ENCODE measurements at regions not wholly inside any gene's neighbourhood (a gene's known extent, or its start where the extent isn't known, plus 50 kb on each side); places are given as distances from the start of the nearest gene placed in this dataset.
A peak's percentile ranks its signal among the peaks of the same experiment; 100 is the strongest.

DNA sequence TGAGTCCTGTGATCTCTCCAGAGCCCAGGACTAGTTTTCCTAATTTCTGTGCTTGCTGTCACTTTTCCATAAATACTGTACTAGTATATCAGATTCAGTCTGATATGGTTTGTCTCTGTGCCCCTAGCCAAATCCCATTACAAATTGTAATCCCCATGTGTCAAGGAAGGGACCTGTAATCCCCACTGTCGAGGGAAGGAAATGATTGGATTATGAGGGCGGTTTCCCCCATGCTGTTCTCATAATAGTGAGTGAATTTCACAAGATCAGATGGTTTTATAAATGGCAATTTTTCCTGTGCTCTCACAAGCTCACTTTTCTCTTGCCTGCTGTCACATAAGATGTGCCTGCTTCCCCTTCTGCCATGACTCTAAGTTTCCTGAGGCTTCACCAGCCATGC, 54.8 kb upstream of the IFRD1 start:
- peaks cover 12% of the 10 kb centered on the region for H3K27me3 Mint-ChIP-seq
- H3K27ac Mint-ChIP-seq: no peak overlapping the region
- H3K4me3 Mint-ChIP-seq: peak overlapping the region in 1 of 4 donors; percentile 53
- H3K4me1 Mint-ChIP-seq: peaks cover 1 to 6% (median 3%) of the 10 kb centered on the region in 3 donors
- H3K36me3 Mint-ChIP-seq: peaks cover 1% of the 10 kb centered on the region
- no peaks in the 10 kb centered on the region for H3K9me3 Mint-ChIP-seq

DNA sequence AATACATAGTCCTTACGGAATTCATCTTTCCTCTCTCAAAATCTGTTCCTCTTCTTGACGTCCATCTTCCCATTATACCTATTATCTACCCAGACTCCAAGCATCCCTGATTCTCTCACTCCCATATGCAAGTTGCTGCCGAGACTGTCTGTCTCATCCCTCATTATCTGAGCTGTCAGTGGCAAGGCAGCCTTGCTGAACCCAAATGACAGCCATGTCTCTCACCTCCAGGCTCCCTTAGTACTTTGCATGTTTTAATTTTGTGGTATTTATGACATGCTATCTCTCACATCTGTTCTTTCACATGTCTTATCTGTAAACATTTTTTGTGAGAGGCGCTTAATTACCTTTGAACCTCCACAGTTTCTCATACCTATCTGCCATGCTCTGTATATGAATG, 54.4 kb upstream of the IFRD1 start:
- peaks cover 14% of the 10 kb centered on the region for H3K27me3 Mint-ChIP-seq
- peak overlapping the region in 1 of 4 donors; percentile 53 for H3K4me3 Mint-ChIP-seq
- H3K4me1 Mint-ChIP-seq: peaks cover 1 to 6% (median 3%) of the 10 kb centered on the region in 3 donors
- peaks cover 1% of the 10 kb centered on the region for H3K36me3 Mint-ChIP-seq
- H3K27ac Mint-ChIP-seq: no peak overlapping the region
- H3K9me3 Mint-ChIP-seq: no peaks in the 10 kb centered on the region

DNA sequence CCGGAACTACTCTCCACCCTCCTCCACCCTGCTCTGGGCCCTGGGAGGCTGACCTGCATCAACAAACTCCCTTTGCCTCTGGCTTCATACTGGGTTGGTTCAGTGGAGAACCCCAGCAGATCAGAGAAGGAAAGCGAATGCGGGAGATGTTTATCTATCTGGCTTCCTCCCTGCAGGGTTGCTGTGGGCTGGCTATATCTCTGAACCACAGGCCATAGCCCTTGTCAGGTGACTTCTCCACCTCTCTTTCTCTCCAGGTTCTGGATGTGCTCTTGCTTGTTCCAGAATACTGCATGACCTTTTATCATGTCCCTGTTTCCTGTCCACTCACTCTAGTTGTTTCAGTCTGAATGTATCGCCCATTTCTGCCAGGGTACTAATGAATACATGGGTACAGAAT, 51.7 kb upstream of the IFRD1 start:
- Mint-ChIP-seq H3K4me1 (no peaks in the 10 kb centered on the region), H3K36me3 (peaks cover 1% of the 10 kb centered on the region), H3K27me3 (peaks cover 19% of the 10 kb centered on the region), H3K9me3 (no peaks in the 10 kb centered on the region), H3K27ac (no peak overlapping the region), H3K4me3 (no peak overlapping the region)

DNA sequence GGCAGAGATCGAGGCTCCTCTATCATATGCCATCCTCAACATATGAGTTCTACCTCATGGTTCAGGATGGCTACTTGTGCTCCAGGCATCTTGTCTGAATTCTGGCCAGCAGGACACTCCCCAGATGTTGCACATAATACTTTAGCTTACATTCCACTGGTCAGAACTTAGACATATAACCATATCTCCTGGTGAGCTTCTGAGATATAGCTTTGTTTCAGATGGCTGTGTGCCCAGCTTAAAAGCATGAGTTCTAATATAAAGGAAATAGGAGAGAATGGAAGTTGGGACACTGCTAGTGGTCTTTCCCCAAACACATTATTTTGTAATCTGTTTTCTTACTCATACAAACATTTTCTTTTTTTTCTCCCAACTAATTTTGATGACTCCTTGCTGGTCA, 50.8 kb upstream of the IFRD1 start:
- H3K4me1 Mint-ChIP-seq: no peaks in the 10 kb centered on the region
- no peak overlapping the region for H3K4me3 Mint-ChIP-seq
- no peaks in the 10 kb centered on the region for H3K9me3 Mint-ChIP-seq
- peaks cover 1% of the 10 kb centered on the region for H3K36me3 Mint-ChIP-seq
- H3K27me3 Mint-ChIP-seq: peaks cover 19% of the 10 kb centered on the region
- H3K27ac Mint-ChIP-seq: no peak overlapping the region

DNA sequence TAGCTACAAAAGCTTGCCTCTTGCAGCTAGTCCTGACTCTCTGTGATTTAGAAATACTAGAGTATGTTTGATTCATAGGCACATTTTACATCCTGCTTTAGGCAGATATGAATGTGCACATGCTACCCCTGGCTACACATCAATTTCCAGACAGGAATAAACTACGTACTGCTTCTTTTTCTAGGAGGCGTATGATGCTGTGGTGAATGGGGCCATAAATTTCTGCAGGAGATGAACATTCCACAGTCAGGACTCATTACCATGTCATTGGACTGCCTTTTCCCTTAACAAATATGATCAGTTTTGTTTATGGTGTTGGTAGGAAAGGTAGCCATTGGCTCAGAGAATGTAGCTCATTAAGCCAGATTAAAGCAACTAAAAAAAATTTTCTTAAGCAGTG, 50.1 kb upstream of the IFRD1 start:
- Mint-ChIP-seq H3K4me1 (peaks cover 0 to 1% (median 0%) of the 10 kb centered on the region in 3 donors), H3K36me3 (peaks cover 1% of the 10 kb centered on the region), H3K27me3 (peaks cover 19% of the 10 kb centered on the region), H3K9me3 (no peaks in the 10 kb centered on the region), H3K27ac (no peak overlapping the region), H3K4me3 (no peak overlapping the region)

Data from IgD-negative memory B cell (primary cell).